ENCODE measurements at regions not wholly inside any gene's neighbourhood (a gene's known extent, or its start where the extent isn't known, plus 50 kb on each side); places are given as distances from the start of the nearest gene placed in this dataset.

GRCh38 chr16:73326221-73326620 lies 278.3 kb upstream of the ZFHX3 start:
- H3K9me3 ChIP-seq (ENCODE audit: control extremely low read depth in 1 of 5, control insufficient read depth in 4 of 5, insufficient read depth in 2 of 5, low read depth in 1 of 5, low read length in 4 of 5): no peaks in the 10 kb centered on the region
- ChIA-PET CTCF (no interaction called here), POLR2A (no interaction called here)

GRCh38 chr16:73323880-73324279 lies 276.0 kb upstream of the ZFHX3 start:
- no peak overlapping the region for H3K27ac ChIP-seq (ENCODE audit: insufficient read depth in 1 of 2, low read depth in 1 of 2, low read length in 2 of 2, poor library complexity in 1 of 2, severe bottlenecking in 2 of 2)
- no CpG with 5 or more reads among the region's 1 CpG for WGBS (ENCODE audit: insufficient coverage)
- POLR2A ChIA-PET: no interaction called here
- CTCF ChIA-PET: interaction anchor here (2.1 kb wide), 1 partner anchor 16 kb away, joined by 5 read pairs; no protein-coding TSS in a partner anchor
- DNase-seq: no peak
- H3K36me3 ChIP-seq (ENCODE audit: control insufficient read depth in 4 of 4, insufficient read depth in 4 of 4, low read length in 3 of 4): no peaks in the 10 kb centered on the region
- H3K4me1 ChIP-seq (ENCODE audit: control extremely low read depth in 1 of 4, control insufficient read depth in 4 of 4, insufficient read depth in 4 of 4, low read length in 3 of 4): no peaks in the 10 kb centered on the region
- H3K27me3 ChIP-seq (replicated peaks in 2 of 5; ENCODE audit: control insufficient read depth in 4 of 5, insufficient read depth in 5 of 5, low read length in 4 of 5): peaks cover 0 to 4% (median 0%) of the 10 kb centered on the region in 5 experiments
- H3K4me3 ChIP-seq (ENCODE audit: control insufficient read depth in 1 of 7, extremely low read depth in 1 of 7, insufficient read depth in 4 of 7, low read depth in 2 of 7, low read length in 6 of 7): no peak overlapping the region
- H3K9me3 ChIP-seq (ENCODE audit: control extremely low read depth in 1 of 5, control insufficient read depth in 4 of 5, insufficient read depth in 2 of 5, low read depth in 1 of 5, low read length in 4 of 5): no peaks in the 10 kb centered on the region

More at GRCh38 chr16:73326221-73326620, 278.3 kb upstream of the ZFHX3 start:
- no peak for DNase-seq
- Histone ChIP-seq H3K4me1 (ENCODE audit: control extremely low read depth in 1 of 4, control insufficient read depth in 4 of 4, insufficient read depth in 4 of 4, low read length in 3 of 4) (no peaks in the 10 kb centered on the region), H3K4me3 (ENCODE audit: control insufficient read depth in 1 of 7, extremely low read depth in 1 of 7, insufficient read depth in 4 of 7, low read depth in 2 of 7, low read length in 6 of 7) (no peak overlapping the region), H3K27me3 (replicated peaks in 2 of 5; ENCODE audit: control insufficient read depth in 4 of 5, insufficient read depth in 5 of 5, low read length in 4 of 5) (peaks cover 0 to 4% (median 0%) of the 10 kb centered on the region in 5 experiments), H3K36me3 (ENCODE audit: control insufficient read depth in 4 of 4, insufficient read depth in 4 of 4, low read length in 3 of 4) (no peaks in the 10 kb centered on the region), H3K27ac (ENCODE audit: insufficient read depth in 1 of 2, low read depth in 1 of 2, low read length in 2 of 2, poor library complexity in 1 of 2, severe bottlenecking in 2 of 2) (no peak overlapping the region)
- 97% methylated on average over 7 of the region's 7 CpGs for WGBS (ENCODE audit: insufficient coverage)

GRCh38 chr16:73322856-73323255 lies 274.9 kb upstream of the ZFHX3 start:
- Histone ChIP-seq H3K4me1 (ENCODE audit: control extremely low read depth in 1 of 4, control insufficient read depth in 4 of 4, insufficient read depth in 4 of 4, low read length in 3 of 4) (no peaks in the 10 kb centered on the region), H3K27me3 (replicated peaks in 2 of 5; ENCODE audit: control insufficient read depth in 4 of 5, insufficient read depth in 5 of 5, low read length in 4 of 5) (peaks cover 0 to 4% (median 0%) of the 10 kb centered on the region in 5 experiments), H3K9me3 (ENCODE audit: control extremely low read depth in 1 of 5, control insufficient read depth in 4 of 5, insufficient read depth in 2 of 5, low read depth in 1 of 5, low read length in 4 of 5) (no peaks in the 10 kb centered on the region), H3K4me3 (ENCODE audit: control insufficient read depth in 1 of 7, extremely low read depth in 1 of 7, insufficient read depth in 4 of 7, low read depth in 2 of 7, low read length in 6 of 7) (no peak overlapping the region), H3K36me3 (ENCODE audit: control insufficient read depth in 4 of 4, insufficient read depth in 4 of 4, low read length in 3 of 4) (no peaks in the 10 kb centered on the region), H3K27ac (ENCODE audit: insufficient read depth in 1 of 2, low read depth in 1 of 2, low read length in 2 of 2, poor library complexity in 1 of 2, severe bottlenecking in 2 of 2) (no peak overlapping the region)
- WGBS (ENCODE audit: insufficient coverage): 92% methylated on average over 4 of the region's 4 CpGs
- ChIA-PET POLR2A (interaction anchor here (0.6 kb wide), 1 partner anchor 296 kb away, joined by 3 read pairs; no protein-coding TSS in a partner anchor), CTCF (no interaction called here)
- no peak for DNase-seq

GRCh38 chr16:73321853-73322252 lies 273.9 kb upstream of the ZFHX3 start:
- ChIA-PET POLR2A (no interaction called here), CTCF (interaction anchor here (1.6 kb wide), 1 partner anchor 24 kb away, joined by 3 read pairs; no protein-coding TSS in a partner anchor)
- no peak overlapping the region for H3K27ac ChIP-seq (ENCODE audit: insufficient read depth in 1 of 2, low read depth in 1 of 2, low read length in 2 of 2, poor library complexity in 1 of 2, severe bottlenecking in 2 of 2)
- no peak for DNase-seq
- no peaks in the 10 kb centered on the region for H3K9me3 ChIP-seq (ENCODE audit: control extremely low read depth in 1 of 5, control insufficient read depth in 4 of 5, insufficient read depth in 2 of 5, low read depth in 1 of 5, low read length in 4 of 5)
- no peak overlapping the region for H3K4me3 ChIP-seq (ENCODE audit: control insufficient read depth in 1 of 7, extremely low read depth in 1 of 7, insufficient read depth in 4 of 7, low read depth in 2 of 7, low read length in 6 of 7)
- no peaks in the 10 kb centered on the region for H3K36me3 ChIP-seq (ENCODE audit: control insufficient read depth in 4 of 4, insufficient read depth in 4 of 4, low read length in 3 of 4)
- H3K4me1 ChIP-seq (ENCODE audit: control extremely low read depth in 1 of 4, control insufficient read depth in 4 of 4, insufficient read depth in 4 of 4, low read length in 3 of 4): no peaks in the 10 kb centered on the region
- 87% methylated on average over 8 of the region's 8 CpGs for WGBS (ENCODE audit: insufficient coverage)
- H3K27me3 ChIP-seq (replicated peaks in 2 of 5; ENCODE audit: control insufficient read depth in 4 of 5, insufficient read depth in 5 of 5, low read length in 4 of 5): peaks cover 0 to 4% (median 0%) of the 10 kb centered on the region in 5 experiments

GRCh38 chr16:73319737-73320136 lies 271.8 kb upstream of the ZFHX3 start:
- no peaks in the 10 kb centered on the region for H3K4me1 ChIP-seq (ENCODE audit: control extremely low read depth in 1 of 4, control insufficient read depth in 4 of 4, insufficient read depth in 4 of 4, low read length in 3 of 4)
- no peaks in the 10 kb centered on the region for H3K9me3 ChIP-seq (ENCODE audit: control extremely low read depth in 1 of 5, control insufficient read depth in 4 of 5, insufficient read depth in 2 of 5, low read depth in 1 of 5, low read length in 4 of 5)
- DNase-seq: no peak
- no peak overlapping the region for H3K4me3 ChIP-seq (ENCODE audit: control insufficient read depth in 1 of 7, extremely low read depth in 1 of 7, insufficient read depth in 4 of 7, low read depth in 2 of 7, low read length in 6 of 7)
- no peak overlapping the region for H3K27ac ChIP-seq (ENCODE audit: insufficient read depth in 1 of 2, low read depth in 1 of 2, low read length in 2 of 2, poor library complexity in 1 of 2, severe bottlenecking in 2 of 2)
- POLR2A ChIA-PET: no interaction called here
- no peaks in the 10 kb centered on the region for H3K36me3 ChIP-seq (ENCODE audit: control insufficient read depth in 4 of 4, insufficient read depth in 4 of 4, low read length in 3 of 4)
- peaks cover 0 to 4% (median 0%) of the 10 kb centered on the region in 5 experiments for H3K27me3 ChIP-seq (replicated peaks in 2 of 5; ENCODE audit: control insufficient read depth in 4 of 5, insufficient read depth in 5 of 5, low read length in 4 of 5)
- 100% methylated on average over 7 of the region's 8 CpGs for WGBS (ENCODE audit: insufficient coverage)
- CTCF ChIA-PET: no interaction called here

GRCh38 chr16:73319261-73319660 lies 271.3 kb upstream of the ZFHX3 start:
- CTCF ChIA-PET: no interaction called here
- H3K27me3 ChIP-seq (replicated peaks in 2 of 5; ENCODE audit: control insufficient read depth in 4 of 5, insufficient read depth in 5 of 5, low read length in 4 of 5): peaks cover 0 to 4% (median 0%) of the 10 kb centered on the region in 5 experiments
- no peak for DNase-seq
- no peak overlapping the region for H3K4me3 ChIP-seq (ENCODE audit: control insufficient read depth in 1 of 7, extremely low read depth in 1 of 7, insufficient read depth in 4 of 7, low read depth in 2 of 7, low read length in 6 of 7)
- no peaks in the 10 kb centered on the region for H3K36me3 ChIP-seq (ENCODE audit: control insufficient read depth in 4 of 4, insufficient read depth in 4 of 4, low read length in 3 of 4)
- WGBS (ENCODE audit: insufficient coverage): 99% methylated on average over 8 of the region's 10 CpGs
- no peaks in the 10 kb centered on the region for H3K9me3 ChIP-seq (ENCODE audit: control extremely low read depth in 1 of 5, control insufficient read depth in 4 of 5, insufficient read depth in 2 of 5, low read depth in 1 of 5, low read length in 4 of 5)
- H3K4me1 ChIP-seq (ENCODE audit: control extremely low read depth in 1 of 4, control insufficient read depth in 4 of 4, insufficient read depth in 4 of 4, low read length in 3 of 4): no peaks in the 10 kb centered on the region
- no peak overlapping the region for H3K27ac ChIP-seq (ENCODE audit: insufficient read depth in 1 of 2, low read depth in 1 of 2, low read length in 2 of 2, poor library complexity in 1 of 2, severe bottlenecking in 2 of 2)
- POLR2A ChIA-PET: no interaction called here

GRCh38 chr16:73317321-73317857 lies 269.5 kb upstream of the ZFHX3 start:
- no peak overlapping the region for H3K4me3 ChIP-seq (ENCODE audit: control insufficient read depth in 1 of 7, extremely low read depth in 1 of 7, insufficient read depth in 4 of 7, low read depth in 2 of 7, low read length in 6 of 7)
- DNase-seq: no peak
- CTCF ChIA-PET: no interaction called here
- H3K27ac ChIP-seq (ENCODE audit: insufficient read depth in 1 of 2, low read depth in 1 of 2, low read length in 2 of 2, poor library complexity in 1 of 2, severe bottlenecking in 2 of 2): no peak overlapping the region
- H3K9me3 ChIP-seq (ENCODE audit: control extremely low read depth in 1 of 5, control insufficient read depth in 4 of 5, insufficient read depth in 2 of 5, low read depth in 1 of 5, low read length in 4 of 5): peaks cover 0 to 2% (median 0%) of the 10 kb centered on the region in 5 experiments
- POLR2A ChIA-PET: no interaction called here
- H3K27me3 ChIP-seq (replicated peaks in 2 of 5; ENCODE audit: control insufficient read depth in 4 of 5, insufficient read depth in 5 of 5, low read length in 4 of 5): peaks cover 0 to 2% (median 0%) of the 10 kb centered on the region in 5 experiments
- H3K36me3 ChIP-seq (ENCODE audit: control insufficient read depth in 4 of 4, insufficient read depth in 4 of 4, low read length in 3 of 4): no peaks in the 10 kb centered on the region
- WGBS (ENCODE audit: insufficient coverage): 98% methylated on average over 5 of the region's 12 CpGs
- no peaks in the 10 kb centered on the region for H3K4me1 ChIP-seq (ENCODE audit: control extremely low read depth in 1 of 4, control insufficient read depth in 4 of 4, insufficient read depth in 4 of 4, low read length in 3 of 4)

Data from common myeloid progenitor, CD34-positive (primary cell).